GM21447 (cell line): ENCODE measurements at regions not wholly inside any gene's neighbourhood (a gene's known extent, or its start where the extent isn't known, plus 50 kb on each side); places are given as distances from the start of the nearest gene placed in this dataset.

Experiments
- ATAC-seq: cut with Tn5 transposase; IDR thresholded peaks from one replicate; pipeline ENCODE4 v1.9.1; 2021; ENCODE audit not compliant: unreplicated experiment

DNA sequence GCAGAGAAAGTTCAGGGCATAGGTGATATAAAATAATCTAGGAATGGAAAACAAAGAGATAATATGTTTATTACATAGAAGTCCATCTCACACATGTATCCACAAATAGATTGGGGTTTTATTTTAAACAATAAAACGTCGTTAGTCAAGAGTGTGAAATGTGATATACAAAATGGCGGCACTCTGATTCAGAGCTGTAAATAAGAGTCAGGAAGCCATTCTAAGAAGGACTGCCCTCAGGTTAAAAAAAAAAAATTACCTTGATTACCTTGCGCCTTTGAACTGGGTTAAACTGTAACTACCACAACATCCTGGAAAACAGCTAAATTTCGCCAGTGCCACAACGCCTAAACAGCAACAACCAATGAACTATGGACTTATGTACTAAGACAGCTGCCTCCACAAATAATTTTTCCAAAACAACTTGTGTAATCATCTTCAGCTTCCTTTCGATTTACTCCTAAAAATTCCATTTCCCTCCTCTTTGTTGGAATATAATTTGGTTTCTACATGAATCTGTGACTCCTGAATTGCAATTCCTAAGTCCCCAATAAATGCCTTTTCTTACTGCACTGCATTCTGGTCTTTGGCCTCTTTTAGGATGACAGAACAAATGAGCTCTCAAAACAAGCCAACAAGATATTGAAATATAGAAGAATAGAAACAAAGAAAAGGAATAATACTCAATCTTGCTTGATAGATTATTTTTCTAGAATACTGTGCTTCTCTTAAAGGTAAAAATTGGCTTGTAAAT lies 1019.5 kb upstream of the MAP3K7 start:
- ATAC-seq = no peak

GRCh38 chr6:91600561-91600960 lies 1013.7 kb upstream of the MAP3K7 start:
- ATAC-seq = no peak

GRCh38 chr6:91590191-91590590 lies 1003.3 kb upstream of the MAP3K7 start:
- no peak for ATAC-seq

GRCh38 chr6:91580635-91581034 lies 993.8 kb upstream of the MAP3K7 start:
- ATAC-seq = no peak

DNA sequence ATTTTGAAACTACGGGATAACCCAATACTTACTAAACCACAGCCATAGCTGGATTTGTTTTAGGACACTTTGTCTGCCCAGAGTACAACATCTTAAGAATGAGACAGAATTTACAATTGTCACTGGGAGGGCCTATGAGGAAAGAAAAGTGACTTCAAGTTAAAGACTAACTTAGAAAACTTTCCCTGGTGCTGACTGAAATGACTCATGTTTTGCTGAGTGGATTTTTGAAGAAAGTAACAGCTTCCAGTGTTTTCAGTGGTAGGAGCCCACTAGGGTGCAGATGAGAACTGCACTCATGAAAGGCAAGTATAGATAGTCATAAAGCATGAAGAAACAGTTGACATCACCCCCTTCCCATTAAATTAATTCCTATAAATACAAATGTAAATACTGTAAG lies 988.2 kb upstream of the MAP3K7 start:
- no peak for ATAC-seq

DNA sequence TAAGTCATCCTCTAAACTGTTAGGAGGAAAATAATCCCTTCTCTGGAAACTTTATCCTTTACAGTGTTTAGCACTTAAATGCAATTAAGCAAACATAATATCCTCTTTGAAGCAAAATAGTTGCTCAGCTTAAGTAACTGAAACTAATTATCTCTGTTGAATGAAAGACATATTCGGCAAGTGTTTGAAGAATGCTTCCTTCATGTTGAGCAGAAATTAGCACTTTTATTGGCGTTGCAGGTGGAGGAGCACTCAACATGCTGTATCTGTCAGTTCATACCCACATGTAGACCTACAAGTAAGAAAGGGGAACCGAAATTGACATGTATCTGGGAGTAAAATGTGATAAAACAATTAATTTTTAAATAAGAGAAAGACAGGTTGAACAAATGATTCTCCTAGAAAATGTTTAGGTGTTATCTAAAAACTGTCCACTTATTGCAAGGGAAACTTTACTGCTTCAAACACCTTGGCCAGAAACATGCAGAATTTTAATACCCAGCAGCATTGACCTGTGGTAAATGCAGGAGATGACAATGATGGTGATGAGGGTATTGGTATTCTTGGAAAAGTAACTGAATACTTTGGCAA lies 987.0 kb upstream of the MAP3K7 start:
- ATAC-seq = no peak

- no peak for ATAC-seq
These were observed 986.0 kb upstream of the MAP3K7 start for GRCh38 chr6:91572878-91573277.

- no peak for ATAC-seq
These were observed 982.2 kb upstream of the MAP3K7 start for GRCh38 chr6:91569071-91569470.

DNA sequence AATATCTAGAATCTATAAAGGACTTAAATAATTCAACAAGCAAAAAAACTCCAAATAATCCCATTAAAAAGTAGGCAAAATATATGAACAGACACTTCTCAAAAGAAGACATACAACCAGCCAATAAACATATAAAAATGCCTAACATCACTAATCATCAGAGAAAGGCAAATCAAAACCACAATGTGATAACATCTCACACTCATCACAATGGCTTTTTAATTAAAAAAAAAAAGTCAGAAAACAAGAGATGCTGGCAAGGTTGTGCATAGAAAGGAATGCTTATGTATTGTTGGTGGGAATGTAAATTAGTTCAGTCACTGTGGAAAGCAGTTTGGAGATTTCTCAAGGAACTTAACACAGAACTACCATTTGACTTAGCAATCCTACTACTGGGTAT lies 979.6 kb upstream of the MAP3K7 start:
- ATAC-seq = no peak

DNA sequence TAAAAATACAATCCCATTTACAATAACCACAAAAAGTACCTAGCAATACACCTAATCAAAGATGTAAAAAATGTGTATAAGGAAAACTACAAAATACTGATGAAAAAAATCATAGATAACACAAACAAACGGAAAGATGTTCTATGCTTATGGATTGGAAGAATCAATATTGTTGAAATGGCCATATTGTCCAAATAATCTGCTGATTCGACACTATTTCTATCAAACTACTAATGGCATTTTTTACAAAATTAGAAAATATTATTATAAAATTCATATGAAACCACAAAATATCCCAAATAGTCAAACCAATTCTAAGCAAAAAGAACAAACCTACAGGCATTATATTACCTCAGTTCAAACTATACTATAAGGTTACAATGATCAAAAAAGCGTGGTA lies 978.3 kb upstream of the MAP3K7 start:
- no peak for ATAC-seq

GRCh38 chr6:91562955-91563354 lies 976.1 kb upstream of the MAP3K7 start:
- ATAC-seq = no peak

GRCh38 chr6:91560409-91560808 lies 973.5 kb upstream of the MAP3K7 start:
- ATAC-seq = no peak

GRCh38 chr6:91540902-91541301 lies 954.0 kb upstream of the MAP3K7 start:
- no peak for ATAC-seq

GRCh38 chr6:91539456-91539855 lies 952.6 kb upstream of the MAP3K7 start:
- ATAC-seq = no peak

GRCh38 chr6:91538622-91539021 lies 951.8 kb upstream of the MAP3K7 start:
- no peak for ATAC-seq

GRCh38 chr6:91534614-91535013 lies 947.7 kb upstream of the MAP3K7 start:
- ATAC-seq = no peak

DNA sequence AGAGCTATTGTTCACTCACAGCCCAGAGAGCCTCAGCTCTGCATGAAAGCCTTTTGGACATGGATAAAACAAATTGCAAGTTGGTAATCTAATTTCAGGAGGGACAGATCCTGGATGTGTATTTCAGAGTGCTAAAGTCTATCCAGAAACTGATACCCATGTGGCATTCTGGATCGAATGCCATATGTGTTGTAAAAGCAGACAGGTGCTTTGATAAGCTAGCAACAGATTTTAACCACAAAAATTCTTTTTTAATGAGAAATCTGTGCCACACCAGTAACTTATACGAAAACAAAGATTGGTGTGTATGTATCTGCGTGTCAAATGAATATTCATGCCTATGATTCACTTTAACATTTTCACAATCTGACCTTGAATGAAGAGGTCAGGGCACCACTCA lies 936.6 kb upstream of the MAP3K7 start:
- no peak for ATAC-seq

- no peak for ATAC-seq
These were observed 935.1 kb upstream of the MAP3K7 start for GRCh38 chr6:91521999-91522398.

DNA sequence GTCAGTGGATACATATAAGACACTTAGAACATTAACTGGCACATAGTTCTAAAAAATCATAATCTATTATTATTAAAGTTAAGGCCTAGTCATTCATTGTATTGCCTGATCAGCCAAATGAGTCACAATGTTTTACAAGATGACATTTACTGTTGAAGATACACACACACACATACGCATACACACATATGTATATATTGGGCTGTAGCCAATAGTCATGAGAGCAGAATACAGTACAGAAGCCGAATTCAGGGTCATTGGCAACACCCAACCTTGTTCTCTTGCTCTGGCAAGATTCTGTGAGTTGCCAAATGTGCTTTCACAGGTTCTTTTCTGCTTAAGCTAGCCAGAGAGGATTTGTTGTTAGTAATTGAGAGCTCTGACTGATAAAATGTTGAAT lies 922.8 kb upstream of the MAP3K7 start:
- no peak for ATAC-seq

DNA sequence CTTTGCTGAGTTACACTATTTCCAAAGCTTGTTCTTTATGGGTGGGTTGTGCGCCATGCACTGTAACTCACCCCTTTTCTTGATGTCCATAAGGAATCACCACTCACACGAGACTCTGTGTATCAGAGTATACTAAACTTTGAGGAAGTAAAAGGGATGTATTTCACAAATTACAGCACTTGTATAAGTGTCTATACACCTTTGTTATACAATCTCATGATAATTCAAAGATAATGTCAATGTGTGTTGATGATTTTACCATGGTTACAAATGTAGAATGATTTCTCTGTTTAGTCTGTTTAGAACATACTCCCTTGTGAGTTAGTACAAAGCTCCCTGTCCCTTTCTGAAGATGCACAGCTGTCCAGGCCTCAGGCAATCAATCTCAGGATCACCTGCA lies 922.2 kb upstream of the MAP3K7 start:
- no peak for ATAC-seq

- no peak for ATAC-seq
These were observed 919.6 kb upstream of the MAP3K7 start for GRCh38 chr6:91506509-91506908.

GRCh38 chr6:91505199-91505598 lies 918.3 kb upstream of the MAP3K7 start:
- ATAC-seq = no peak

- ATAC-seq = no peak
These were observed 915.1 kb upstream of the MAP3K7 start for GRCh38 chr6:91501930-91502329.
